ENCODE measurements at regions not wholly inside any gene's neighbourhood (a gene's known extent, or its start where the extent isn't known, plus 50 kb on each side); places are given as distances from the start of the nearest gene placed in this dataset.
A peak's percentile ranks its signal among the peaks of the same experiment; 100 is the strongest.
"Not testable (repeated sequence)": the region's sequence is repeated elsewhere in the genome, so short reads cannot be mapped to it uniquely, and the experiment has no call there.

DNA sequence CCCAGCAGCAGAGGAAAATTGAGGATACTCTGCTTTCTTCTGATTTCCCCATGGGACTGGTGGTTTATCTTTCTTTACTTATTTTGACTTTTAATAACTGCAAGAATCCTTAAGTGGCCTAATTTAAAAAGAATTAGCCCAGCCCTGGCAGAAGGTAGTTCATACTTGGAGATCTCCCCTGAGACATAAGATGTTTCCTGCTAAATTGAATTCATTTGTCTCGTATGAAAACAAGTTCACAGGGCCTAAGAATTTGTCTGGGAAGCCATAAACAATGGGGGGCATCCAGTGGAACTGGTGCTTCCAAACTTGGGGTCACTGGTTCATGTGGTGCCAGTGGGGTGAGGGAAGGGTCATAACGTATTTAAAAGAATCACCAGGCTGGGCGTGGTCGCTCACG, 283.1 kb upstream of the RASGRP1 start:
- TF ChIP-seq EZH2phosphoT487 (IDR thresholded peaks at IDR 0.05; ENCODE audit: low read depth): no peak
- TF ChIP-seq, protein P1, sequence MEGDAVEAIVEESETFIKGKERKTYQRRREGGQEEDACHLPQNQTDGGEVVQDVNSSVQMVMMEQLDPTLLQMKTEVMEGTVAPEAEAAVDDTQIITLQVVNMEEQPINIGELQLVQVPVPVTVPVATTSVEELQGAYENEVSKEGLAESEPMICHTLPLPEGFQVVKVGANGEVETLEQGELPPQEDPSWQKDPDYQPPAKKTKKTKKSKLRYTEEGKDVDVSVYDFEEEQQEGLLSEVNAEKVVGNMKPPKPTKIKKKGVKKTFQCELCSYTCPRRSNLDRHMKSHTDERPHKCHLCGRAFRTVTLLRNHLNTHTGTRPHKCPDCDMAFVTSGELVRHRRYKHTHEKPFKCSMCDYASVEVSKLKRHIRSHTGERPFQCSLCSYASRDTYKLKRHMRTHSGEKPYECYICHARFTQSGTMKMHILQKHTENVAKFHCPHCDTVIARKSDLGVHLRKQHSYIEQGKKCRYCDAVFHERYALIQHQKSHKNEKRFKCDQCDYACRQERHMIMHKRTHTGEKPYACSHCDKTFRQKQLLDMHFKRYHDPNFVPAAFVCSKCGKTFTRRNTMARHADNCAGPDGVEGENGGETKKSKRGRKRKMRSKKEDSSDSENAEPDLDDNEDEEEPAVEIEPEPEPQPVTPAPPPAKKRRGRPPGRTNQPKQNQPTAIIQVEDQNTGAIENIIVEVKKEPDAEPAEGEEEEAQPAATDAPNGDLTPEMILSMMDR (IDR thresholded peaks at IDR 0.05; ENCODE audit: low read depth, low read length): no peak
- Histone ChIP-seq H3K9ac (ENCODE audit: low read length) (no peak overlapping the region), H3K4me1 (ENCODE audit: low read length) (peaks cover 10% of the 10 kb centered on the region), H3K79me2 (ENCODE audit: low read length) (no peaks in the 10 kb centered on the region), H3K4me2 (ENCODE audit: low read length) (no peak overlapping the region), H3K36me3 (replicated peaks; ENCODE audit: low read depth, low read length) (no peaks in the 10 kb centered on the region), H3K9me3 (ENCODE audit: insufficient read depth, low read length) (no peaks in the 10 kb centered on the region), H3K27ac (ENCODE audit: low read length) (no peak overlapping the region), H3K27me3 (ENCODE audit: low read depth, low read length) (no peaks in the 10 kb centered on the region), H3K4me3 (ENCODE audit: low read length) (no peak overlapping the region), H2AFZ (ENCODE audit: low read depth, low read length) (no peak overlapping the region), H4K20me1 (ENCODE audit: insufficient read depth, low read length) (no peaks in the 10 kb centered on the region)

DNA sequence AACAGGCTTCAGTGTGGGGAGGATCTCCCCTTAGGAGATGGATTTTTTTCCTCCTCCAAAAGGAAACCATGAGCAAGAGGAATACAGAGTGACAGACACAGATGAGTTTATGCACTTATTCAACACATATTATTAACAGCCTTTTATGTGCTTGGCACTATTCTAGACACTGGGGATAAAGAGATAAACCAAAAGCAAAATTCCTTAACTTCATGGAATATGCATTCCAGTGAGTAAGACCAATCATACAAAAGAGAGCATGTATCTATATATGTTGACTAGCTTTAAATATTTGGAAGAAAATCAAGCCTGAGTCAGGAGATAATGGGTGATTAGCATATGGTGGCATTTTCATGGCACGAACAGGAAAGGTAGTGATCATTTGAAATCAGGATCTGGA, 284.4 kb upstream of the RASGRP1 start:
- no peaks in the 10 kb centered on the region for H3K79me2 ChIP-seq (ENCODE audit: low read length)
- H2AFZ ChIP-seq (ENCODE audit: low read depth, low read length): no peak overlapping the region

DNA sequence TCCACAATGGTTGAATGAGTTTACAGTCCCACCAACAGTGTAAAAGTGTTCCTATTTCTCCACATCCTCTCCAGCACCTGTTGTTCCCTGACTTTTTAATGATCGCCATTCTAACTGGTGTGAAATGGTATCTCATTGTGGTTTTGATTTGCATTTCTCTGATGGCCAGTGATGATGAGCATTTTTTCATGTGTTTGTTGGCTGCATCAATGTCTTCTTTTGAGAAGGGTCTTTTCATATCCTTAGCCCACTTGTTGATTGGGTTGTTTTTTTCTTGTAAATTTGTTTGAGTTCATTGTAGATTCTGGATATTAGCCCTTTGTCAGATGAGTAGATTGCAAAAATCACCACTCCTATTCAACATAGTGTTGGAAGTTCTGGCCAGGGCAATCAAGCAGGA, 287.6 kb upstream of the RASGRP1 start:
- H2AFZ ChIP-seq (ENCODE audit: low read depth, low read length); H3K4me2 ChIP-seq (ENCODE audit: low read length); H3K9ac ChIP-seq (ENCODE audit: low read length); H3K27ac ChIP-seq (ENCODE audit: low read length); H3K4me3 ChIP-seq (ENCODE audit: low read length); H3K9me3 ChIP-seq (ENCODE audit: insufficient read depth, low read length); H3K79me2 ChIP-seq (ENCODE audit: low read length); H3K36me3 ChIP-seq (replicated peaks; ENCODE audit: low read depth, low read length); H4K20me1 ChIP-seq (ENCODE audit: insufficient read depth, low read length); H3K4me1 ChIP-seq (ENCODE audit: low read length): not testable (repeated sequence)
- H3K27me3 ChIP-seq (ENCODE audit: low read depth, low read length): peaks cover 21% of the 10 kb centered on the region

More for the DNA sequence above, 284.4 kb upstream of the RASGRP1 start:
- Histone ChIP-seq H3K9me3 (ENCODE audit: insufficient read depth, low read length) (no peaks in the 10 kb centered on the region), H3K9ac (ENCODE audit: low read length) (no peak overlapping the region), H3K27ac (ENCODE audit: low read length) (no peak overlapping the region), H3K4me2 (ENCODE audit: low read length) (no peak overlapping the region), H3K4me1 (ENCODE audit: low read length) (peaks cover 5% of the 10 kb centered on the region), H3K27me3 (ENCODE audit: low read depth, low read length) (0 out of 2 replicates have a peak, but pooled peaks cover 2% of the 10 kb centered on the region), H3K36me3 (replicated peaks; ENCODE audit: low read depth, low read length) (no peaks in the 10 kb centered on the region), H3K4me3 (ENCODE audit: low read length) (no peak overlapping the region), H4K20me1 (ENCODE audit: insufficient read depth, low read length) (no peaks in the 10 kb centered on the region)
- TF ChIP-seq, protein P1 (IDR thresholded peaks at IDR 0.05; ENCODE audit: low read depth, low read length): no peak
- TF ChIP-seq EZH2phosphoT487 (IDR thresholded peaks at IDR 0.05; ENCODE audit: low read depth): no peak

DNA sequence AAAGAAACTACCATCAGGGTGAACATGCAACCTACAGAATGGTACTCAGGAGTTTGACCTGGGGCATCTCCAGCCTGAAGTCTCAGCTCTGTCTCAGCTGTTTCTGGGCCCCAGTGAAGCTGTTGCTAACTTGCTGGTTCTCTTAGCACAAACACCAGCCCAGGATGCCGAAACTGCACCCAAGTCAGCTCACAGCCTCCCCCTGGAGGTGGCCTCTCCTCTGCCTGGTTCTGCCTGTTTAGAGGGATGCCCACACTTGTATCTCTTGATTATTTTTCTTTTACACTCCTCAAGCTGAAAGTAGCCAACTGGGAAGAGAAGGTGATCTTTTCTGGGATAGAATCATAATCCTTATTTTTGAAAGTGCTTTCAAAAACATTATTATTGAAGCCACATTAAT, 289.0 kb upstream of the RASGRP1 start:
- no peak overlapping the region for H3K27ac ChIP-seq (ENCODE audit: low read length)
- H2AFZ ChIP-seq (ENCODE audit: low read depth, low read length): no peak overlapping the region
- no peak overlapping the region for H3K4me3 ChIP-seq (ENCODE audit: low read length)
- TF ChIP-seq EZH2phosphoT487 (IDR thresholded peaks at IDR 0.05; ENCODE audit: low read depth): no peak
- TF ChIP-seq, protein P1 (IDR thresholded peaks at IDR 0.05; ENCODE audit: low read depth, low read length): peak; percentile 47
- no peak overlapping the region for H3K4me2 ChIP-seq (ENCODE audit: low read length)
- H3K36me3 ChIP-seq (replicated peaks; ENCODE audit: low read depth, low read length): no peaks in the 10 kb centered on the region
- H3K79me2 ChIP-seq (ENCODE audit: low read length): no peaks in the 10 kb centered on the region
- H3K27me3 ChIP-seq (ENCODE audit: low read depth, low read length): peaks cover 24% of the 10 kb centered on the region
- no peaks in the 10 kb centered on the region for H3K9me3 ChIP-seq (ENCODE audit: insufficient read depth, low read length)
- H4K20me1 ChIP-seq (ENCODE audit: insufficient read depth, low read length): no peaks in the 10 kb centered on the region
- no peak overlapping the region for H3K9ac ChIP-seq (ENCODE audit: low read length)
- no peaks in the 10 kb centered on the region for H3K4me1 ChIP-seq (ENCODE audit: low read length)

DNA sequence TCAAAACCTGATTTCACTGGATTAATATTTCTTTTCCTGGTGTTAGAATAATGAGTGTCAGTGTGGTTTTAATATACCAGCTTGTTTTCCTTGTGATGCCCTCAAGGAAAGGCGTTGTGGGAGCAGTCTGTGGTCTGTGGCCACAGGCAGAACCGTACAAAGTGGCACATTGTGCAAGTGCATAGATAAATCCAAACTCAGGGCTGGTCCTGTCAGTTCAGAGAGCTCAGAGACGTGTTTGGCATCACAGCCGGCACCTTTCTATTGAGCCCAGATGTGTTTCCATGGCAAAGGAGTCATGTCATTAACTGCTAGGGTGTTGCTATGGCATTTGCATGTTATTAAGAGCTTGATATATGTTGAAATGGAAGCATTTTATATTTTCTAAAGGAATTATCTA, 289.9 kb upstream of the RASGRP1 start:
- TF ChIP-seq, protein P1 (IDR thresholded peaks at IDR 0.05; ENCODE audit: low read depth, low read length): no peak
- TF ChIP-seq EZH2phosphoT487 (IDR thresholded peaks at IDR 0.05; ENCODE audit: low read depth): no peak
- Histone ChIP-seq H3K9ac (ENCODE audit: low read length) (no peak overlapping the region), H3K4me3 (ENCODE audit: low read length) (no peak overlapping the region), H3K27ac (ENCODE audit: low read length) (no peak overlapping the region), H3K27me3 (ENCODE audit: low read depth, low read length) (peaks cover 24% of the 10 kb centered on the region), H3K4me1 (ENCODE audit: low read length) (no peaks in the 10 kb centered on the region), H3K36me3 (replicated peaks; ENCODE audit: low read depth, low read length) (no peaks in the 10 kb centered on the region), H2AFZ (ENCODE audit: low read depth, low read length) (no peak overlapping the region), H3K4me2 (ENCODE audit: low read length) (no peak overlapping the region), H3K9me3 (ENCODE audit: insufficient read depth, low read length) (no peaks in the 10 kb centered on the region), H4K20me1 (ENCODE audit: insufficient read depth, low read length) (no peaks in the 10 kb centered on the region), H3K79me2 (ENCODE audit: low read length) (no peaks in the 10 kb centered on the region)

All from OCI-LY3 (cell line).